Mucosa of stomach (tissue), 1 donor: ENCODE measurements at regions not wholly inside any gene's neighbourhood (a gene's known extent, or its start where the extent isn't known, plus 50 kb on each side); places are given as distances from the start of the nearest gene placed in this dataset.
"Not testable (repeated sequence)": the region's sequence is repeated elsewhere in the genome, so short reads cannot be mapped to it uniquely, and the experiment has no call there.

Source experiments
- H3K27me3 ChIP-seq: one replicate; pipeline ENCODE4 v1.7.0; 2013; ENCODE audit warnings: mild to moderate bottlenecking, low read length; ENCODE audit not compliant: control insufficient read depth, insufficient read depth
- H3K36me3 ChIP-seq: one replicate; pipeline ENCODE4 v1.7.0; 2013; ENCODE audit warnings: low read length; ENCODE audit not compliant: control insufficient read depth, insufficient read depth
- H3K4me1 ChIP-seq: one replicate; pipeline ENCODE4 v1.7.0; 2013; ENCODE audit warnings: mild to moderate bottlenecking, low read length; ENCODE audit not compliant: control insufficient read depth, insufficient read depth
- H3K4me3 ChIP-seq: one replicate; pipeline ENCODE4 v1.7.0; 2013; ENCODE audit warnings: low read length
- H3K9ac ChIP-seq: one replicate; pipeline ENCODE4 v1.7.0; 2013; ENCODE audit warnings: mild to moderate bottlenecking, low read length, moderate library complexity
- H3K9me3 ChIP-seq: one replicate; pipeline ENCODE4 v1.7.0; 2013; ENCODE audit warnings: mild to moderate bottlenecking, low read length, moderate library complexity; ENCODE audit not compliant: control insufficient read depth
- donor health status: Pancreatic carcinoma.

GRCh38 chr1:228796945-228797344 lies 61.7 kb downstream of the RHOU start:
- not testable (repeated sequence) for H3K27me3 ChIP-seq, H3K9ac ChIP-seq, H3K4me3 ChIP-seq, H3K36me3 ChIP-seq, H3K9me3 ChIP-seq, H3K4me1 ChIP-seq

GRCh38 chr1:228798035-228798434 lies 62.8 kb downstream of the RHOU start:
- Histone ChIP-seq H3K36me3 (no peaks in the 10 kb centered on the region), H3K9ac (no peak overlapping the region), H3K4me3 (no peak overlapping the region), H3K9me3 (no peaks in the 10 kb centered on the region), H3K27me3 (no peaks in the 10 kb centered on the region), H3K4me1 (no peaks in the 10 kb centered on the region)

GRCh38 chr1:228798548-228798947 lies 63.3 kb downstream of the RHOU start:
- no peaks in the 10 kb centered on the region for H3K9me3 ChIP-seq
- no peaks in the 10 kb centered on the region for H3K27me3 ChIP-seq
- no peak overlapping the region for H3K9ac ChIP-seq
- no peaks in the 10 kb centered on the region for H3K36me3 ChIP-seq
- no peaks in the 10 kb centered on the region for H3K4me1 ChIP-seq
- no peak overlapping the region for H3K4me3 ChIP-seq

- Histone ChIP-seq H3K4me1 (peaks cover 4% of the 10 kb centered on the region), H3K36me3 (no peaks in the 10 kb centered on the region), H3K9ac (no peak overlapping the region), H3K9me3 (no peaks in the 10 kb centered on the region), H3K4me3 (no peak overlapping the region), H3K27me3 (no peaks in the 10 kb centered on the region)
Measured at GRCh38 chr1:228799924-228800323, 64.6 kb downstream of the RHOU start.

GRCh38 chr1:228801068-228801467 lies 65.8 kb downstream of the RHOU start:
- H3K36me3 ChIP-seq: no peaks in the 10 kb centered on the region
- H3K27me3 ChIP-seq: no peaks in the 10 kb centered on the region
- H3K4me1 ChIP-seq: peaks cover 6% of the 10 kb centered on the region
- no peak overlapping the region for H3K4me3 ChIP-seq
- H3K9ac ChIP-seq: no peak overlapping the region
- H3K9me3 ChIP-seq: no peaks in the 10 kb centered on the region

GRCh38 chr1:228802386-228803220 lies 67.3 kb downstream of the RHOU start:
- Histone ChIP-seq H3K4me1 (peaks cover 6% of the 10 kb centered on the region), H3K36me3 (no peaks in the 10 kb centered on the region), H3K27me3 (no peaks in the 10 kb centered on the region), H3K9ac (no peak overlapping the region), H3K4me3 (no peak overlapping the region), H3K9me3 (no peaks in the 10 kb centered on the region)

GRCh38 chr1:228803421-228803820 lies 68.1 kb downstream of the RHOU start:
- H3K27me3 ChIP-seq: no peaks in the 10 kb centered on the region
- no peaks in the 10 kb centered on the region for H3K9me3 ChIP-seq
- H3K4me3 ChIP-seq: no peak overlapping the region
- H3K36me3 ChIP-seq: no peaks in the 10 kb centered on the region
- H3K9ac ChIP-seq: no peak overlapping the region
- peaks cover 6% of the 10 kb centered on the region for H3K4me1 ChIP-seq

- Histone ChIP-seq H3K9me3 (no peaks in the 10 kb centered on the region), H3K4me1 (peaks cover 11% of the 10 kb centered on the region), H3K27me3 (no peaks in the 10 kb centered on the region), H3K4me3 (no peak overlapping the region), H3K9ac (no peak overlapping the region), H3K36me3 (no peaks in the 10 kb centered on the region)
Measured at GRCh38 chr1:228804173-228804572, 68.9 kb downstream of the RHOU start.

- Histone ChIP-seq H3K9ac (no peak overlapping the region), H3K27me3 (no peaks in the 10 kb centered on the region), H3K4me1 (peaks cover 17% of the 10 kb centered on the region), H3K36me3 (no peaks in the 10 kb centered on the region), H3K4me3 (no peak overlapping the region), H3K9me3 (no peaks in the 10 kb centered on the region)
Measured at GRCh38 chr1:228804640-228805413, 69.5 kb downstream of the RHOU start.

GRCh38 chr1:228807904-228808605 lies 72.8 kb downstream of the RHOU start:
- H3K36me3 ChIP-seq: no peaks in the 10 kb centered on the region
- H3K4me3 ChIP-seq: no peak overlapping the region
- no peak overlapping the region for H3K9ac ChIP-seq
- H3K27me3 ChIP-seq: no peaks in the 10 kb centered on the region
- H3K9me3 ChIP-seq: no peaks in the 10 kb centered on the region
- H3K4me1 ChIP-seq: peaks cover 35% of the 10 kb centered on the region

GRCh38 chr1:228809621-228810394 lies 74.5 kb downstream of the RHOU start:
- peak overlapping the region; percentile 9 for H3K9ac ChIP-seq
- no peak overlapping the region for H3K4me3 ChIP-seq
- no peaks in the 10 kb centered on the region for H3K9me3 ChIP-seq
- H3K36me3 ChIP-seq: no peaks in the 10 kb centered on the region
- no peaks in the 10 kb centered on the region for H3K27me3 ChIP-seq
- H3K4me1 ChIP-seq: peaks cover 32% of the 10 kb centered on the region
